ENCODE measurements at regions not wholly inside any gene's neighbourhood (a gene's known extent, or its start where the extent isn't known, plus 50 kb on each side); places are given as distances from the start of the nearest gene placed in this dataset.
A peak's percentile ranks its signal among the peaks of the same experiment; 100 is the strongest.

DNA sequence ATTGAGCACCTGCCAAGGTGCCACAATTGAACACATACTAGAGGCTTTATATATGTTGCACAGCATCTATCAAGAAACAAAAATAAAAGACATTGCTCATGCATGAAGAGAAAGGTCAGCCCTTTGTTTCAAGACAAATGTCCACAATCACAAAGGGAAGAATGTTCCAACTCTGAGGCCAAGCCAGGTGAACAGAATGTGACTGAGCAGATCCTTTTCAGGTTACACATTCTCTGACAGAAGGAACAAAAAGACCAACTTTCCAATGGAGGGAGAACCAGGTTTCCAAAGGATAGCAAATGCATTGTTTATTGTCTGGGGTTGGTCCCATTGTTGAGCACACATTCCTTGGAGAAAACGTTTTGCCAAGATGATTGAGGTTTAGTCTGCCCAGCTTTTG, 50.2 kb upstream of the FAM174B start:
- no peak overlapping the region for H3K27ac Mint-ChIP-seq
- H3K27me3 Mint-ChIP-seq (ENCODE audit: low read depth): peaks cover 3% of the 10 kb centered on the region
- no peaks in the 10 kb centered on the region for H3K9me3 Mint-ChIP-seq
- no peaks in the 10 kb centered on the region for H3K36me3 Mint-ChIP-seq (ENCODE audit: low read depth)
- intact Hi-C loops (cut with micrococcal nuclease): no loop called here
- no peak overlapping the region for H3K4me3 Mint-ChIP-seq (ENCODE audit: low read depth)
- DNase-seq (ENCODE audit: low spot score): no peak
- peaks cover 4% of the 10 kb centered on the region for H3K4me1 Mint-ChIP-seq (ENCODE audit: low read depth)

- intact Hi-C loops (cut with micrococcal nuclease): no loop called here
- H3K27ac Mint-ChIP-seq: no peak overlapping the region
- no peak overlapping the region for H3K4me3 Mint-ChIP-seq (ENCODE audit: low read depth)
- H3K9me3 Mint-ChIP-seq: no peaks in the 10 kb centered on the region
- no peaks in the 10 kb centered on the region for H3K36me3 Mint-ChIP-seq (ENCODE audit: low read depth)
- peaks cover 4% of the 10 kb centered on the region for H3K4me1 Mint-ChIP-seq (ENCODE audit: low read depth)
- H3K27me3 Mint-ChIP-seq (ENCODE audit: low read depth): peaks cover 3% of the 10 kb centered on the region
- DNase-seq (ENCODE audit: low spot score): no peak
Observed at GRCh38 chr15:92706201-92706600, 50.6 kb upstream of the FAM174B start.

- Mint-ChIP-seq H3K27ac (no peak overlapping the region), H3K9me3 (no peaks in the 10 kb centered on the region), H3K36me3 (ENCODE audit: low read depth) (no peaks in the 10 kb centered on the region), H3K4me1 (ENCODE audit: low read depth) (peaks cover 4% of the 10 kb centered on the region), H3K27me3 (ENCODE audit: low read depth) (peaks cover 7% of the 10 kb centered on the region), H3K4me3 (ENCODE audit: low read depth) (no peak overlapping the region)
- no peak for DNase-seq (ENCODE audit: low spot score)
- intact Hi-C loops (cut with micrococcal nuclease): no loop called here
Observed at GRCh38 chr15:92707880-92708551, 52.4 kb upstream of the FAM174B start.

DNA sequence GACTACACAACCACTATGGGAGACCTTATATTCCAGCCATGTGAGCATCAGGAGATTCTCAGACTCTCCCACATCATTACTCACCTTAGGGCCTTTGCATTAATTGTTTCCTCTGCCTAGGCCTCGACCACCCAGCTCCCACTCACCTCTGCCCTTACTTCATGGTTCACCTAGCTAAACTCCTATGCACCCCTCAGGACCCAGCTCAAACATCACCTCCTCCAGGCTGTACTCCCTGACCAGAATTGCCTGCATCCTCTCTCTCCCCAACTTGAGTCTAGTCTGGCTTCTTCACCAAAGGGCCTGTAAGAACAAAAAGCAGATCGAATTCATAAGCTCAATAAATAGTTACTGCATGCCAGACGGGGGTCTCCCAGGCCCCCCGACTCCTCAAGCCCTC, 53.1 kb upstream of the FAM174B start:
- H3K27me3 Mint-ChIP-seq (ENCODE audit: low read depth): peaks cover 11% of the 10 kb centered on the region
- DNase-seq (ENCODE audit: low spot score): no peak
- H3K9me3 Mint-ChIP-seq: no peaks in the 10 kb centered on the region
- intact Hi-C loops (cut with micrococcal nuclease): no loop called here
- no peak overlapping the region for H3K27ac Mint-ChIP-seq
- H3K36me3 Mint-ChIP-seq (ENCODE audit: low read depth): no peaks in the 10 kb centered on the region
- H3K4me3 Mint-ChIP-seq (ENCODE audit: low read depth): no peak overlapping the region
- peaks cover 4% of the 10 kb centered on the region for H3K4me1 Mint-ChIP-seq (ENCODE audit: low read depth)

GRCh38 chr15:92709110-92709790, 53.7 kb upstream of the FAM174B start:
- no peak overlapping the region for H3K27ac Mint-ChIP-seq
- H3K4me1 Mint-ChIP-seq (ENCODE audit: low read depth): peaks cover 6% of the 10 kb centered on the region
- no peak overlapping the region for H3K4me3 Mint-ChIP-seq (ENCODE audit: low read depth)
- no peaks in the 10 kb centered on the region for H3K36me3 Mint-ChIP-seq (ENCODE audit: low read depth)
- peaks cover 15% of the 10 kb centered on the region for H3K27me3 Mint-ChIP-seq (ENCODE audit: low read depth)
- DNase-seq (ENCODE audit: low spot score): no peak
- intact Hi-C loops (cut with micrococcal nuclease): no loop called here
- no peaks in the 10 kb centered on the region for H3K9me3 Mint-ChIP-seq

GRCh38 chr15:92711457-92711831, 55.9 kb upstream of the FAM174B start:
- intact Hi-C loops (cut with micrococcal nuclease): loop anchor here (10.0 kb wide), 2 partner anchors 97 to 437 kb away; no protein-coding TSS in a partner anchor
- no peak overlapping the region for H3K4me3 Mint-ChIP-seq (ENCODE audit: low read depth)

GRCh38 chr15:92714077-92714476, 58.5 kb upstream of the FAM174B start:
- Mint-ChIP-seq H3K4me3 (ENCODE audit: low read depth) (peak overlapping the region; percentile 73), H3K27me3 (ENCODE audit: low read depth) (peaks cover 28% of the 10 kb centered on the region), H3K9me3 (no peaks in the 10 kb centered on the region), H3K36me3 (ENCODE audit: low read depth) (no peaks in the 10 kb centered on the region), H3K4me1 (ENCODE audit: low read depth) (peaks cover 9% of the 10 kb centered on the region), H3K27ac (no peak overlapping the region)
- intact Hi-C loops (cut with micrococcal nuclease): loop anchor here (1.0 to 10.0 kb wide), 4 partner anchors 99 to 617 kb away; no protein-coding TSS in a partner anchor
- DNase-seq (ENCODE audit: low spot score): no peak

More at GRCh38 chr15:92711457-92711831, 55.9 kb upstream of the FAM174B start:
- Mint-ChIP-seq H3K9me3 (no peaks in the 10 kb centered on the region), H3K27me3 (ENCODE audit: low read depth) (peaks cover 22% of the 10 kb centered on the region), H3K27ac (no peak overlapping the region), H3K4me1 (ENCODE audit: low read depth) (peaks cover 10% of the 10 kb centered on the region), H3K36me3 (ENCODE audit: low read depth) (no peaks in the 10 kb centered on the region)
- DNase-seq (ENCODE audit: low spot score): no peak

GRCh38 chr15:92714477-92715401, 59.2 kb upstream of the FAM174B start:
- intact Hi-C loops (cut with micrococcal nuclease): loop anchor here (1.0 to 10.0 kb wide), 4 partner anchors 100 to 618 kb away; no protein-coding TSS in a partner anchor
- peak; percentile 61 for DNase-seq (ENCODE audit: low spot score)
- no peaks in the 10 kb centered on the region for H3K9me3 Mint-ChIP-seq
- H3K27ac Mint-ChIP-seq: no peak overlapping the region
- H3K4me3 Mint-ChIP-seq (ENCODE audit: low read depth): peak overlapping the region; percentile 73
- no peaks in the 10 kb centered on the region for H3K36me3 Mint-ChIP-seq (ENCODE audit: low read depth)
- H3K27me3 Mint-ChIP-seq (ENCODE audit: low read depth): peaks cover 30% of the 10 kb centered on the region
- H3K4me1 Mint-ChIP-seq (ENCODE audit: low read depth): peaks cover 7% of the 10 kb centered on the region

- Mint-ChIP-seq H3K27me3 (ENCODE audit: low read depth) (peaks cover 34% of the 10 kb centered on the region), H3K4me3 (ENCODE audit: low read depth) (no peak overlapping the region), H3K27ac (no peak overlapping the region), H3K36me3 (ENCODE audit: low read depth) (no peaks in the 10 kb centered on the region), H3K9me3 (no peaks in the 10 kb centered on the region), H3K4me1 (ENCODE audit: low read depth) (peaks cover 7% of the 10 kb centered on the region)
- no peak for DNase-seq (ENCODE audit: low spot score)
- intact Hi-C loops (cut with micrococcal nuclease): loop anchor here (2.0 to 10.0 kb wide), 3 partner anchors 101 to 619 kb away; no protein-coding TSS in a partner anchor
Observed at GRCh38 chr15:92715758-92716157, 60.2 kb upstream of the FAM174B start.

- Mint-ChIP-seq H3K4me1 (ENCODE audit: low read depth) (peaks cover 6% of the 10 kb centered on the region), H3K4me3 (ENCODE audit: low read depth) (no peak overlapping the region), H3K9me3 (no peaks in the 10 kb centered on the region), H3K27me3 (ENCODE audit: low read depth) (peaks cover 31% of the 10 kb centered on the region), H3K27ac (no peak overlapping the region), H3K36me3 (ENCODE audit: low read depth) (no peaks in the 10 kb centered on the region)
- intact Hi-C loops (cut with micrococcal nuclease): loop anchor here (10.0 kb wide), 2 partner anchors 104 to 444 kb away; no protein-coding TSS in a partner anchor
- no peak for DNase-seq (ENCODE audit: low spot score)
Observed at GRCh38 chr15:92719021-92719420, 63.4 kb upstream of the FAM174B start.

- Mint-ChIP-seq H3K27ac (no peak overlapping the region), H3K4me3 (ENCODE audit: low read depth) (no peak overlapping the region), H3K36me3 (ENCODE audit: low read depth) (no peaks in the 10 kb centered on the region), H3K9me3 (no peaks in the 10 kb centered on the region), H3K27me3 (ENCODE audit: low read depth) (peaks cover 18% of the 10 kb centered on the region), H3K4me1 (ENCODE audit: low read depth) (peaks cover 9% of the 10 kb centered on the region)
- DNase-seq (ENCODE audit: low spot score): no peak
- intact Hi-C loops (cut with micrococcal nuclease): no loop called here
Observed at GRCh38 chr15:92724144-92724543, 68.6 kb upstream of the FAM174B start.

- Mint-ChIP-seq H3K27ac (no peak overlapping the region), H3K4me1 (ENCODE audit: low read depth) (peaks cover 9% of the 10 kb centered on the region), H3K36me3 (ENCODE audit: low read depth) (no peaks in the 10 kb centered on the region), H3K27me3 (ENCODE audit: low read depth) (peaks cover 15% of the 10 kb centered on the region), H3K4me3 (ENCODE audit: low read depth) (no peak overlapping the region), H3K9me3 (no peaks in the 10 kb centered on the region)
- intact Hi-C loops (cut with micrococcal nuclease): no loop called here
- DNase-seq (ENCODE audit: low spot score): no peak
Observed at GRCh38 chr15:92725171-92725570, 69.6 kb upstream of the FAM174B start.
